Psoas muscle (tissue), 7 donors: ENCODE measurements at regions not wholly inside any gene's neighbourhood (a gene's known extent, or its start where the extent isn't known, plus 50 kb on each side); places are given as distances from the start of the nearest gene placed in this dataset.

Experiments
- ATAC-seq, 4 donors: fragments of 200-7000 bp; cut with Tn5 transposase; one replicate each; pipeline ENCODE4 v1.9.1; 2020; ENCODE audit warnings: moderate library complexity in 3 of 4, mild to moderate bottlenecking in 2 of 4
- DNase-seq, 2 donors: peaks; one replicate each; pipeline ENCODE4 v3.0.0-alpha.2; 2020
- H3K27ac ChIP-seq: fragments of 200-600 bp; one replicate; pipeline ENCODE4 v1.8.0; 2022
- H3K27me3 ChIP-seq, 3 donors: fragments of 200-600 bp in 1 of 3; one replicate each; pipeline versions ENCODE4 v1.6.1 to v1.8.0; 2013 to 2022; ENCODE audit warnings: low read length in 2 of 3, mild to moderate bottlenecking in 2 of 3, moderate library complexity in 1 of 3; ENCODE audit not compliant: insufficient read depth in 3 of 3
- H3K36me3 ChIP-seq, 2 donors: fragments of 200-600 bp in 1 of 2; one replicate each; pipeline versions ENCODE4 v1.6.1 to v1.8.0; 2013 to 2022; ENCODE audit warnings: low read depth in 1 of 2, mild to moderate bottlenecking in 1 of 2, moderate library complexity in 1 of 2; ENCODE audit not compliant: insufficient read depth in 1 of 2
- H3K4me1 ChIP-seq: fragments of 200-600 bp; one replicate; pipeline ENCODE4 v1.8.0; 2022
- H3K4me3 ChIP-seq: fragments of 200-600 bp; one replicate; pipeline ENCODE4 v1.8.0; 2022; ENCODE audit warnings: mild to moderate bottlenecking
- H3K9me3 ChIP-seq: fragments of 200-600 bp; one replicate; pipeline ENCODE4 v1.8.0; 2022
- CTCF ChIP-seq: fragments of 200-600 bp; IDR thresholded peaks from one replicate; pipeline ENCODE4 v1.8.0; 2022; ENCODE audit warnings: antibody characterized with exemption
- WGBS, 3 donors: extraction: QIAGEN DNeasy Blood & Tissue Kit; methylation state at CpG; one replicate each; pipeline versions ENCODE4 v1.1.6 to v1.1.7; 2013; 5-methylcytosine and 5-hydroxymethylcytosine counted together
- intact Hi-C, 2 donors: fragments of 100-400 bp; cut with DNase I; formaldehyde crosslinking; loops; one replicate each; pipeline versions ENCODE4 v1.11.0 to v1.14.2; 2022
- donor health status: healthy with polysubstance abuse.
- donor health status: DM: no; HTN: no; CAD: no; lungs with moderate emphysema.
- donor health status: Bipolar disorder and iron deficiency.
- donor health status: healthy.
- donor health status: DM: yes; HTN: yes; CAD: no.
- donor health status: DM: no; HTN: no; CAD: no.
- donor health status: DM: yes; HTN: yes; CAD: no.

GRCh38 chr13:76380446-76381065, 505.6 kb downstream of the KCTD12 start:
- intact Hi-C loops = no loop called here
- 17 to 40% (median 20%) methylated on average over 1 of the region's 1 CpG for WGBS, 3 donors
- no peak overlapping the region for H3K27ac ChIP-seq
- no peaks in the 10 kb centered on the region for H3K27me3 ChIP-seq
- no peak for ATAC-seq
- TF ChIP-seq CTCF = no peak
- H3K9me3 ChIP-seq = no peaks in the 10 kb centered on the region
- H3K4me1 ChIP-seq = no peaks in the 10 kb centered on the region
- DNase-seq = no peak
- H3K4me3 ChIP-seq = no peak overlapping the region
- H3K36me3 ChIP-seq = no peaks in the 10 kb centered on the region

GRCh38 chr13:76379341-76380105, 506.7 kb downstream of the KCTD12 start:
- no peaks in the 10 kb centered on the region for H3K9me3 ChIP-seq
- no peak for TF ChIP-seq CTCF
- intact Hi-C loops = no loop called here
- WGBS, 3 donors = 91 to 92% (median 91%) methylated on average over 4 of the region's 4 CpGs
- H3K36me3 ChIP-seq = no peaks in the 10 kb centered on the region
- H3K27me3 ChIP-seq = no peaks in the 10 kb centered on the region
- ATAC-seq = no peak
- H3K27ac ChIP-seq = no peak overlapping the region
- H3K4me3 ChIP-seq = no peak overlapping the region
- H3K4me1 ChIP-seq = no peaks in the 10 kb centered on the region
- no peak for DNase-seq

GRCh38 chr13:76378767-76379166, 507.4 kb downstream of the KCTD12 start:
- no peak overlapping the region for H3K27ac ChIP-seq

GRCh38 chr13:76363682-76364289, 522.4 kb downstream of the KCTD12 start:
- ATAC-seq = no peak
- intact Hi-C loops = no loop called here
- H3K9me3 ChIP-seq = no peaks in the 10 kb centered on the region
- WGBS, 3 donors = 97 to 99% (median 97%) methylated on average over 2 of the region's 2 CpGs
- no peaks in the 10 kb centered on the region for H3K4me1 ChIP-seq
- TF ChIP-seq CTCF = no peak
- DNase-seq = no peak
- no peaks in the 10 kb centered on the region for H3K27me3 ChIP-seq
- H3K36me3 ChIP-seq = no peaks in the 10 kb centered on the region
- H3K4me3 ChIP-seq = no peak overlapping the region
- H3K27ac ChIP-seq = no peak overlapping the region

More at GRCh38 chr13:76378767-76379166, 507.4 kb downstream of the KCTD12 start:
- no peak for TF ChIP-seq CTCF
- 66 to 78% (median 76%) methylated on average over 1 of the region's 1 CpG for WGBS, 3 donors
- H3K27me3 ChIP-seq = no peaks in the 10 kb centered on the region
- no peak overlapping the region for H3K4me3 ChIP-seq
- no peaks in the 10 kb centered on the region for H3K36me3 ChIP-seq
- no peaks in the 10 kb centered on the region for H3K9me3 ChIP-seq
- H3K4me1 ChIP-seq = no peaks in the 10 kb centered on the region
- intact Hi-C loops = no loop called here
- DNase-seq (no peak), ATAC-seq (no peak)
